A673 (cell line): ENCODE measurements at regions not wholly inside any gene's neighbourhood (a gene's known extent, or its start where the extent isn't known, plus 50 kb on each side); places are given as distances from the start of the nearest gene placed in this dataset.

ENCODE experiments used
- CTCF ChIP-seq: fragments of 300-800, 200-600 bp; sonication (generic); conservative IDR thresholded peaks from 2 replicates; pipeline ENCODE4 v1.5.1; 2017; ENCODE audit warnings: low read depth, mild to moderate bottlenecking, antibody characterized with exemption, low read length, moderate library complexity, mixed read lengths
- EZH2 ChIP-seq: fragments of 200-600 bp; sonication (generic); IDR thresholded peaks from 2 replicates; pipeline ENCODE4 v1.6.1; 2017; ENCODE audit warnings: borderline replicate concordance, low read depth, mild to moderate bottlenecking, mixed read lengths, antibody characterized with exemption, low read length; ENCODE audit not compliant: poor library complexity, severe bottlenecking

GRCh38 chr2:23073671-23074070 lies 311.3 kb upstream of the KLHL29 start:
- TF ChIP-seq CTCF (no peak), EZH2 (no peak)
